Amniotic stem cell (primary cell): ENCODE measurements at regions not wholly inside any gene's neighbourhood (a gene's known extent, or its start where the extent isn't known, plus 50 kb on each side); places are given as distances from the start of the nearest gene placed in this dataset.

Source experiments
- DNase-seq: peaks from one replicate; lab custom pipeline; 2025; lab: John Stamatoyannopoulos, UW

GRCh38 chr15:97806766-97807165 is 153.7 kb upstream of the ARRDC4 start:
- no peak for DNase-seq

DNA sequence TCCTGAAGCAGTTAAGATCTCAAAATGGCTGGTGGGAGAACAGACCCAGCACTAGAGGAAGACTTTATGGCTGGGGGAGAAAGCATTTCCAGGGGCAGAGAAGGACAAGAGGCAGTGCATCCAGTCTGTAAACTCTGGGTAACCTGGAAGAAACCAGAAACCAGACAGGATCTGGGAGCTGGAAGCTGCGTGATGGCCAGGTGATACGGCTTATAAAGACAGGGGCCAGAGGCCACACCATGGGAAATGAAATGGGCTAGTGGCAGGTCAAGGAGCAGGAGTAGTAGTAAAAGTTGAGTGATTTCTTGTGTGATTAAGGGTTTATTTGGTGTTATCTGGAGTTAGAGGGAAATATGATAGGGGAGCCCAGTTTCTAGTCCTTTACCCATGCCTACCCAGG is 144.7 kb upstream of the ARRDC4 start:
- no peak for DNase-seq

GRCh38 chr15:97817276-97817890 is 143.1 kb upstream of the ARRDC4 start:
- no peak for DNase-seq

DNA sequence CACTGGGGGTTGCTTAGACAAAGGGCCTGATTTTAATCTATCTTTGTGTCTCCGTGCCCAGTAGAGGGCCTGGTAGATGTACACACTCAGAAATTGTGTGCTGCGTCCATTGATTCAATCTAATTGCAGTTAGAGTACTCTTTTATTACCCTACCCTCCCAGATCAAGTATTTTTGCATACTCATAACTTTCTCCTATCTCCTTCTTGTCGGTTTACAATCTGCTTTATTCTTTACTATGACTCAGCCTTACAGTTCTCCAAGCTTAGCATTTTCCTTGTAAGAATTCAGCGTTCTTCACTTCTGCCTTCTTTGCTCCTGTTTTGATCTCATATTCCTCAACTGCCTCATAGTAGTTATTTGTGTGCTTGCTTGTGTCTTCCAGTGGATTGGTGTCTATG is 124.5 kb upstream of the ARRDC4 start:
- DNase-seq, result no peak

DNA sequence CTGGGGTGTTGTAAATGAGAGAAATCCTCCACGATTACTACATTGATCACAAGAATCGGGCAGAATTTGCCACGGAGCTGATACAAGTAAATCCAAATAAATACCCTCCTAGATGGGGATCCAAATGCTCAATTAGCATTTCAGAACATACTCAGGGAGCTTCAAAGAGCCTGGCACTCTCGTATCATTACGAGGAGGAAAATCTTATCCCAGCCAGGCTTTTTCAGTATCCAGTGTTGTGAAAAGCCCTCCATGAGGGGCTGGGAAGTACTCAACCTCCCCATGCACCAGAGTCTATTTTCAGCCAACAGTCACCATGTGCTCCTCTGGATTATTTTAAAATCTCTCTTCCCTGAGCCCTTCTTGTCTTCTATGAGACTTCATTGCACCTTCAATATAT is 122.6 kb upstream of the ARRDC4 start:
- DNase-seq, result no peak

GRCh38 chr15:97838606-97839210 is 121.8 kb upstream of the ARRDC4 start:
- DNase-seq, result no peak

DNA sequence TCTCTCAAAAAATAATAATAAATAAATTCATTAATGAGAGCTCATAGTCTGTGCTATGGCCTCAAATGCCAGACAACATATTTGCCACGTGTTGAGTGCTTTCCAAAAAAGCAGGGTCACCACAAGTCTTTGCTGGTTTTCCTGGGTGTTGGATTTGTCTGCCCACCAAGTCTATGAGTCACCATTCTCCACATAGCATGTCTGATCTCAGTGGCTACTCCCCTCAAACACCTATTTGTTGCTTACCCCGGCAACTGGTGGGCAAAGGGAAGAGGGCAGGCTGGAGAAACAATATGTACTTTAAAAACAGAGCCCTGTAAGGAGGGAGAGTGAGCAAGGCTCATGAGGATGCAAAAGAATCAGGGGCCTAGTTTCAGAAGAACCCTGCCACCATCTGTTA is 120.0 kb upstream of the ARRDC4 start:
- DNase-seq, result no peak

GRCh38 chr15:97841558-97841957 is 118.9 kb upstream of the ARRDC4 start:
- no peak for DNase-seq

DNA sequence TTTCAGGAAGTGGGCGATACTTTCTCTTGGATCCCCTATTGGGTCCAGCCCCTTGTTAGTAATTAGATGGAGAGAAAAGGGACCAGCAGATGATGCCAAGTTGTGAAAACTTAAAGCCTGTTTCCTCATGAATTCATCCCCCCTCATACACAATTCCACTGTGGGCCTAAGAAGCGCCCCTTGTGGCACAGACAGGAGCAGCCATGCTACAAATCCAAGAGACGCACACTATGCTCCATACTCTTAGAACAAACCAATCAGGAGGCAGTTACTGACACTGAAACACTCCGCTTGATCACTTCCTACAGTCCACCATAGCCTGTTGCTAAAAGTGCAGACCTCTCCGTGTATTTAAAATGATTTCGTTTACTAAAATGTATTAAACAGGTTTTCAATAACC is 111.3 kb upstream of the ARRDC4 start:
- no peak for DNase-seq

DNA sequence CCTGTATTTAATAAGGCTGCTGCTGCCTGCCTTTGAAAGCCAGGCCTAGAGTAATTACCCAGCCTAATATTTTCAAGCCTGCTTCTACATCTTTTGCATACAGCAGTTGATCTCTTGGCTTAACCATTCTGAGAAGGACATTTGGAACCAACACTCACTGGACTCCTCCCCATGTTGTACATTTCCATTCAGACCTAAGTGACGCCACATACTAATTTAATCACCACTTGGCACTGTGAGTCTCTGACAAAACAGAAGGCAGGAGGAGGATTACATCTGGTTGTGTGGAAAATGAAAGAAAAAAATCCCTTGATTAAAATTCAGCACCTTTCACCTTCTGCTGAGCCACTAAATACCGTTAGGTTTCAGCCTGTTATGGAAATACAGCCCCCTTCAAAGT is 102.2 kb upstream of the ARRDC4 start:
- no peak for DNase-seq

DNA sequence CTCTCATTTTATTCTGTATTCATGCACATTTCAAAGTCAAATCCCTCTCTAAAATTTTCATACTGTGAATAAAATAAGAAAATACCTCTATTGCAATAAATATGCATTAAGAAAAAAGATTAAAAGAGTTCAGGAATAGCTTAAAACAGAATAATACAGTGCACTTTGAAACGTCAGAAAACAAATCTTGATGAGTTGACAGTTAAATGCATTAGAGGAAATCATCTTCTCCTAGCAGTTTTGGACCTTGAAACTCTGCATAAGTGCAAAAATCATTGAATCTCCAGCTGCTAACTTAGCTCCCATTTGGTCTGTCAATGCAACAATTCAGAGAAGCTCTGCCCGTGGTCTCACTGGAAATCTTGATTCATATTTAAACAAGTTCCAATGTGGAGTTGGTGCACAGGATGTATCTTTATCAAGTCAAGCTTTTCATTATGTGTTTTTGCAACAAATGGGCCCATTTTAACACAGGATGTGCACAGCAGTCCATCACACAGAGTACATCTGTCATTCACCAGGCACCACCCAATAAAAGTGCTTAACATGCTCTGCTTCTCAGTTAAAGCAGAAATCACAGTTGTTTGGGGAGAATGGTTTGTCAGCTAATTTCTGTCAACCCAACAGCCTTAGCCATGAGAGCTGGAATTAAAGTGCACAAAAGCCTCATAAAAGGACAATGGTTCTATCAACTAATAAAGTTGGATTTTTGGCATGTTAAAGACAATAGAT is 98.8 kb upstream of the ARRDC4 start:
- no peak for DNase-seq

DNA sequence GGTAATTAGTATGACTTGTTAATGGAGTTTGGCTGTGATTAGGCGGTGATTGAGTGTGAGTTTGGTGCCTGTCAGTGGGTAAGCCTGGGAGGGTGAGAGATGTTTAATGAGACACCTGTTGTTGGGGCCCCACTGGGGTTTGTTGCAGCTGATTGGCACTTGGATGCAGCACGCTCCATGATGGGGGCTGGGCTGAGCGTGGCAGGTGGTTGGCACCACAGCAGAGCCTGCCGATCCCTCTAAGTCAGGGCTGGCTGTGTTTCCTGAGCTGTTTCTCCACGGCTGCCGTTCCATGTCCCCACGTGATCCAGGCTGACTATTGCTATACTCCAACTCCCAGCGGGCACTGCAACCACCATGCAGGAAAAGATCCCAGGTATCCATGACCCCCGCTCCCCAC is 93.5 kb upstream of the ARRDC4 start:
- no peak for DNase-seq

DNA sequence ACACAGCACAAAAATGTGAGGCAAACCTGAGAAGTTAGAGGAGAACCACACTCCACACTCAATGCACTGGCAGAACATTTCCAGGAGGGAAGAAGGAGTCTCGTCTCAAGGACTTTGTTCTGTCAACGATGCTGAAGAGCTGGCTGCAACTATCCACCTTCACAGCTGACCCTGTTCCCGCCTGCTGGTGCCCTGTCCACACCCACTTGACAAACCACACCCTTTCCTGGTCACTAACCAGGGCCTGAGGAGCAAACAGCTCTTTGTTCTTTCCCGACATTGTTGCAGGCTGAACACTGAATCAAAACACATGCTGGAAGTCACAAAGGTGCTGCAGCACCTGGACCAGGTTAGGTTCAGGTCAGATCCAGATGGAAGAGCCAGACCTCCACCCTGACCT is 92.6 kb upstream of the ARRDC4 start:
- no peak for DNase-seq

- no peak for DNase-seq
Observed at GRCh38 chr15:97868981-97869380, 91.5 kb upstream of the ARRDC4 start.

GRCh38 chr15:97870771-97871170 is 89.7 kb upstream of the ARRDC4 start:
- DNase-seq, result no peak

DNA sequence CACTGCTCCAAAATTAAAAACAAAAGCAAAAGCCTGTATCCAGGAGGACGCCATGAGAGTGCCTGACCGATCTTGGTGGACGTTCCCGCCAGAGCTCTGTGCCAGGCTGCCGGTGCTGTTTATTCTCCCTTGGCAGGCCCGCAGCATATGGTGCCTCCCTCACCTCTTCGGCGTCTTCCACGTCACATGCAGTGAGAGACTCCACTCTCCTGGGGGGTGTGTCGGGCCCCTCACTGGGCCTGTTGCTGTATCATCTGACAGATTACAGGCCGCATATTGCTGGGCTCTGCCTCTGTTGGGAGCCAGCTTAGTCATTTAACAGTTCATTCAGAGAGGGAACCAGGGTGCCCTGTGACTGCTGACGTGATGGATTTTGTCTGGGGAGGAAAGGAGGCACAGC is 86.4 kb upstream of the ARRDC4 start:
- no peak for DNase-seq

DNA sequence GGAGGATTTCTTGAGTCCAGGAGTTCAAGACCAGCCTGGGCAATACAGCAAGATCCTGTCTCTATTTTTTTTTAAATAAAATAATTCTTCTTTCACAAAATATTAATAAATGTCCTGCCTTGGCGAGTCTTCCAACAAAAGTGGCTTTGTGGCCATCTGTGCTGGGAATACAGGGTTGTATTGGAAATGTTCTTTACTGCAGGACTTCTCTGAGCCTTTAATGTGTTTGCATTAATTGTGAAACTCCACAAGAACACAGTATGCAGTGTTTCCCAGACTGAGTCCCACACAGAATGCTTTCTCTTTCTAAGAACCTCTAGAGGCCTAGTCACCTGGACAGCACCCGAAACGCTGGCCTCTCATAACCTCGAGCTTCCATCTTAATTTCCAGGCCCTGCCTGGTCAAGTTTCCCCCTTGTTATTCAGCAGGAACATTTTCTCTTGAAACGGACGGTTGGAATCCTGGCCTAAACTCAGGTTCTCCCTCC is 85.4 kb upstream of the ARRDC4 start:
- DNase-seq, result no peak

- no peak for DNase-seq
Observed at GRCh38 chr15:97875513-97876280, 84.8 kb upstream of the ARRDC4 start.

DNA sequence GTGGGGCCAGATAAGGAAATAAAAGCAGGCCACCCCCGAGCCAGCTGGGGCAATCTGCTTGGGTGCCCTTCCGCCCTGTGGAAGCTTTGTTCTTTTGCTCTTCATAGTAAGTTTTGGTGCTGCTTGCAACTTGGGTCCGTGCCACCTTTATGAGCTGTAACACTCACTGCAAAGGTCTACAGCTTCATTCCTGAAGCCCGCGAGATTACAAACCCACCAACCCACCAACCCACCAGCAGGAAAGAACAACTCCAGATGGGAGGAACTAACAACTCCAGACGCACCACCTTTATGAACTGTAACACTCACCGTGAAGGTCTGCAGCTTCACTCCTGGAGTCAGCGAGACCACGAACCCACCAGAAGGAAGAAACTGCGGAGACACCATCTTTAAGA is 84.2 kb upstream of the ARRDC4 start:
- DNase-seq, result no peak

GRCh38 chr15:97881346-97881965 is 79.0 kb upstream of the ARRDC4 start:
- DNase-seq, result no peak

DNA sequence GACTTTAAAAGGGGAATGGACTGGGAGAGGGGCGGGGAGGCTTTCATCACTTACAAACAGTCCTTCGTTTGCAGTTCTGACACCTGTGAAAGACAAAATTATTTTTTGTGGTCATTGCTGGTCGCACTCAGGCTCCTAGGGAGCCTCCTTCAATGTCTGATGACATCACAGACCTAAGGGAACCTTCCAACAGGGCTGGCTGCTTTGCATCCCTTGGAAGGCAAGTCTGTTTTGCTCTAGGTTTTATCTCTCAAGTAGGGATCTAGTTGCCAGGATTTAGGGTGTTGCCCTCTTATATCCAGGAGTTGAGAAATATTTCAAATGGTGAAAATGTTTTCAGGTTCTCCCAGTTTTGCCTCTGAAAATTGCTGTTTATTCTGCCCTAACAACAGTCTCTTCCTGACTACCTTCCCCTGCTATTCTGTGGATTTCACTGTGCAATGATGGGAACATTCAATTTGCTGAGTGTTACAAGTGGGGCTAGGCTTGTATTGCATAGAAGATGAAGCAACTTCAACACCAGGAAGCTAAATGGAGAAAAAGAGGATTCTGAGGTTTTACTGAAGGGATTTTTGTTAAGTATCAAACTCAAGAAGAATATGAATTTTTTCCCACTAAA is 75.9 kb upstream of the ARRDC4 start:
- DNase-seq, result no peak

- no peak for DNase-seq
Observed at GRCh38 chr15:97890307-97890706, 70.2 kb upstream of the ARRDC4 start.
